ENCODE measurements at regions not wholly inside any gene's neighbourhood (a gene's known extent, or its start where the extent isn't known, plus 50 kb on each side); places are given as distances from the start of the nearest gene placed in this dataset.
A peak's percentile ranks its signal among the peaks of the same experiment; 100 is the strongest.
"Not testable (repeated sequence)": the region's sequence is repeated elsewhere in the genome, so short reads cannot be mapped to it uniquely, and the experiment has no call there.

GRCh38 chr11:71383461-71383860 is 64.7 kb downstream of the DHCR7 start:
- DNase-seq, result no peak

- DNase-seq, result no peak
Measured at GRCh38 chr11:71381781-71382505, 66.2 kb downstream of the DHCR7 start.

DNA sequence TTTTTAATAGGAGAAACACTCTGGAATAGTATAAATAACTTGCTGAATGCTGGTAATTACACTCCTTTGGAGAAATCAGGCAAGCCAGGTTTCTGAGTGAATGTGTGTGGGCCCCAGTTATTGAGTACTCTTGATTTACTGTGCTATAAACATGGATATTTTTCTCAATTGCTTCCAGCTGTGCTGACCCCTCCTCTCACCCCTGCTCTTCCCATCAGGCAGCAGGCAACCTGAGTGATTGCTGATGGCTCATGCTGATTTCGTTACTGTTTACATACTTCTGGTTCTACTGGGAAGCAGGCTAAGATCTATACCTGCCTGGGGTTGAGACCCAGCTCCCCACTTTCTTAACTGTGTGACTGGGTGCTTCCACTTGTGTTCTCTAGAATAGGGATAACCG is 68.5 kb downstream of the DHCR7 start:
- no peak for DNase-seq

GRCh38 chr11:71373791-71374454 is 74.3 kb downstream of the DHCR7 start:
- peak; percentile 36 for DNase-seq

DNA sequence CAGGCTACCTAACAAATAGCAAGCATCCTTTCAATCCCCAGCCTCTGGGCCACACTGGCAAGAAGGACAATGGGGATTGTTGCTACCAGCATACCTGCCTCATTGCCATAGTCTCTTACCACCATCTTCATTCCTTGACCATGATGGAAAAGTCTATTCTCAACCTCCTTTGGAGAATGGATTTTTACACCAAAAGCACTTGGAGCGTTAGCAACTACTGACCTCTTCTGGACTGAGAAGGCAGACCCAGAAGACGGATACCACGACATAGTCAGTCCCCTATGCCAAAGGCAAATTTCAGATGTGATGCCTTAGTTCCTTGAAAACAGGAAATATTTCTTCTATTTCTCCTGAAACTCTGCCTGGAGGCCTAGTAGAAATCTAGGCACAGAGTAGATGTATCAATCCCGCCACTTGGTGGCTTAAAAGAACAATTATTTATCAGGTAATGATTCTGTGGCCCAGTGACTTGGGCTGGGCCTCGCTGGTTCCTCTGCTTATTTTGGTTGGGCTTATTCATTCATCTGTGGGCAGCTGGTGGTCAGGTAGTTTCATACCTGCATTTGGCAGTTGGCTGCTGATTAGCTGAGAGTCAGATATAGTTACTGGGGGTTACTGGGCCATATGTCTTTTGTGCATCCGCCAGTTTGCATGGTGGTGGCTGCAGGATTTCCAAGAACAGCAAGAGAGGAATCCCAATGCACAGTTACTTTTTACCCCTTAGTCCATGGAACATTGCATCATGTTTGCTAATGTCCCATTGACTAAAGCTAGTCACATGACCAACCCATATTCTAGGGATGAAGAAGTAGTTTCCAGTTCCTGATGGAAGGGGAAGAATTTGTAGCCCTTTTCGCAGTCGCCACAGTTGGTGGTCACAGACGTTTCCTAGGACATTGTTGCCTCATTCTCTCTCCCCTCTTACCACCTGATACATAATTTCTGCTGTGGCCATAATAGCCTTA is 75.2 kb downstream of the DHCR7 start:
- peak; percentile 56 for DNase-seq

- DNase-seq, result no peak
Measured at GRCh38 chr11:71371674-71372069, 76.5 kb downstream of the DHCR7 start.

GRCh38 chr11:71370895-71371673 is 77.1 kb downstream of the DHCR7 start:
- DNase-seq, result no peak

DNA sequence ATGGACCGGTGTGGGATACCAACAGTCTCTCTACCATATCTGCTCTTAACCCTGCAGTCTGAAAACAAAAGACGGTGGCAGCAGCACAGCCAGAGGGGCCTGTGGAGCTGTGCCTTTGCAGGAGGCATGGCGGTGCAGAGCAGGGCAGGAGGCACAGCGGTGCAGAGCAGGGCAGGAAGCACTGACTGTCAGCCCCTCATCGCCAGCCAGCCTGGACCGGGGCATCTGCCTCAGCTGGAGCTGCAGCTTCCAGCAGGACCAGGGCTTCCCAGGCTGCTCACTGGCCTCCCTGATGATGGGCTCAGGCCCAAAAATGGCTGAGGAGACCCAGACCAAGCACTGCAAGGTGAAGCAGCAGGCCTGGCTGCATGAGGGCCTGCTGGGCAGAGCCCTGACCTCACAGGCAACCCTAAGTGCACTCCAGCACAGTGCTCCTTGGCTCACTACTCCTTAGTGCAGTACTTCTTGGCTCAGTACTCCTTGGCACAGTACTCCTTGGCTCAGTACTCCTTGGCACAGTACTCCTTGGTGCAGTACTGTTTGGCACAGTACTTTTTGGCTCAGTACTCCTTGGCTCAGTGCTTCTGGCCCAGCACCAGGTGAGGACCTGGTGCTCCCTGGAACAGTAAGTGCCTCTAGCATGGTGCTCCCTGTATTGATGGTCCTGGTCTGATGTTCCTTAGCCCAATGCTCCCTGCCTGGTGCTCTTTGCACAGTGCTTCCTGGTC is 78.0 kb downstream of the DHCR7 start:
- DNase-seq, result no peak

- DNase-seq, result no peak
Measured at GRCh38 chr11:71369411-71369810, 78.8 kb downstream of the DHCR7 start.

GRCh38 chr11:71368966-71369365 is 79.2 kb downstream of the DHCR7 start:
- no peak for DNase-seq

- no peak for DNase-seq
Measured at GRCh38 chr11:71367756-71368155, 80.4 kb downstream of the DHCR7 start.

DNA sequence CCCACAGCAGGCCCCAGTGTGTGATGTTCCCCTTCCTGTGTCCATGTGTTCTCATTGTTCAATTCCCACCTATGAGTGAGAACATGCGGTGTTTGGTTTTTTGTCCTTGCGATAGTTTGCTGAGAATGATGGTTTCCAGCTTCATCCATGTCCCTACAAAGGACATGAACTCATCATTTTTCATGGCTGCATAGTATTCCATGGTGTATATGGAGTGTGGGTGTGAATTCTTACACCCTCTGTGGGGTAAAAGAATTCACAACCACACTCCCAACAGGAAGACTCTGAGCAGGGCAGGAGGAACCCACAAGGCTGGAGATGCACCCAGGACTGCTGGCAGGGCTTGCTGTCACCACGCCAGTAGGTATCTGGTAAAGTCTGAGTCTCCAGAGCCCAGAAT is 80.9 kb downstream of the DHCR7 start:
- DNase-seq, result not testable (repeated sequence)

DNA sequence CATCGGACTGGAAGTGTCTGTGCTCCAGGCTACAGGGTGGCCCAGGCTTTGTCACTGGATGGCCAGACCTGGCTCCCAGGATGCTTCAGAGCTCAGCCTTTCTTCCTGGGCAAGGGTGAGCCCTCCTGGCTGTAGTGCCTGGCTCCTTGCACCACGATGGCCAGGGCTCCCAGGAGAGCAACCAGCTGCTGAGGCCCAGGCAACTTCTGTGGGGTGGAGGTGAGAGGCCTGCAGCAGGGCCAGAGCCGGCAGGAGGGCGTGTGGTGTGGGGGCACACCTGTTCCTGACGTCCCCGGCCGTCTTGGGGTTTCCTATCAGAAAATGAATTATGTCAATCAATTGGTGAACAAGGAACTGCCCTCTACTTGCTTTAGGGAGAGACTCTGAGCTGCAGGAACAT is 82.1 kb downstream of the DHCR7 start:
- no peak for DNase-seq

GRCh38 chr11:71365626-71366025 is 82.6 kb downstream of the DHCR7 start:
- no peak for DNase-seq

- no peak for DNase-seq
Measured at GRCh38 chr11:71364806-71365205, 83.4 kb downstream of the DHCR7 start.

DNA sequence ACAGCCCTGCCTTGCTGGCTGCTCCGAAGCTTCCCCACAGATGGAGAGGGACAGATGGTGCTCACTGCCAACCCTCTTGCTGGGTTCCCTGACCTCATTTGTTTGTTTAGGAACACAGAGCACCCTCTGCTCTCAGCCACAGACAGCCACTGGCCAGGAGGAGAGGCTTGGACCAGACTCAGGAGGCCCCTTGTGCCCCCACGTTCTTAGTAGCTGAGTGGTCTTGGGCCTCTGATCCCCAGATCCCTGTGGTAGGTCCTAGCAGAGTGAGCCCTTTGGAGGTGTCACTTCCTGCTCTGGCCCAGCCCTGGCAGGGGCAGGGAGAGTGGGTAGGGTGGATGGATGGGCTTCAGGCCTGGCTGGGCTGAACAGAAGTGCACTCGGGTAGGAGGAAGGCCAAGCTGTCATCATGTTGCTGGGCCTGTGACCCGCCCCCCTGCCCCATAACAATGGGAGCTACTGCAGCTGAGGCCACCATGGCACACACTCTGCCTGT is 84.0 kb downstream of the DHCR7 start:
- no peak for DNase-seq

GRCh38 chr11:71363721-71364120 is 84.5 kb downstream of the DHCR7 start:
- DNase-seq, result no peak

DNA sequence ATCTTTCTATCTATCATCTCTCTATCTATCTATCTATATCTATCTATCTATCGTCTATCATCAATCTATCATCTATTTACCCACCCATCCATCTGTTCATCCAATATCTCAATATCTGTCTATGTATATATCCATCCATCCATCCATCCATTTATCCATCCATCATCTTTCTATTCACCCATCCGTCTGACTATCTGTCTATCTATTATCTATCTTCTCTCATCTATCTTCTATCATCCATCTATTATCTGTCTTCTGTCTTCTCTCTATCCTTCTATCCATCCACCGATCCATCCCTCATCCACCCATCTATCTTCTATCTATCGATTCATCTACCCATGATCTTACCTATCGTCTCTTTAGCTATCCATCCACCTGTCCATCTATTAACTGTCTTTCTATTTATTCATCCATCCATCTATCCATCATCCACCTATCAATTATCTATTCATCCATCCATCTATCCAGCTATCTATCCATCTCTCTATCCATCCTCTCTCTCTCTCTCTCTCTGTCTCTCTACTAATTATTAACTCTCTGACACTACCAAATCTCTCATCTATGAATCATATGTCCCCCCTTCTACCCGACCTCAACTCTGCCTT is 89.1 kb downstream of the DHCR7 start:
- DNase-seq, result no peak

GRCh38 chr11:71358122-71358728 is 90.0 kb downstream of the DHCR7 start:
- DNase-seq, result no peak

DNA sequence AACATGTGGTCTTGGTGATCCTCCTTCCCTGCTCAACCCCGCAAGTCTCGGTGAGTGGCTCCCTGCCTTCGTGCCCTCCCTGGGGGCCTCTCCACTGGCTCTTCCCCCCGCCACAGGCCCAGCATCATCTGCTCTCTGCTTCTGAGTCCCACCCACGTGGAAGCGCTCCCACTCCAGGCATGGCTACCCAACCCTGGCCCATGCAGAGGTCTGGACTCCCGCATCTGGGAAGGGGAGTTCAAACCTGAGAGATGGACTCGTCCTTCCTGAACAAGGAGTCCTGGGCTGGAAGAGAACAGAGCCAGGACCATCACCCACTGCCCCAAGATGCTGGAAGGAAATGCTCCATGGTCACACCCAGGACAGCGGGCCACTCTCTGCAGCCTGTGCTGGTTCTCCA is 90.8 kb downstream of the DHCR7 start:
- DNase-seq, result no peak

GRCh38 chr11:71356904-71357303 is 91.3 kb downstream of the DHCR7 start:
- DNase-seq, result no peak

Data from OCI-M1 (cell line).